Hepatocyte (in vitro differentiated cells): ENCODE measurements at regions not wholly inside any gene's neighbourhood (a gene's known extent, or its start where the extent isn't known, plus 50 kb on each side); places are given as distances from the start of the nearest gene placed in this dataset.

ENCODE experiments used
- EZH2 ChIP-seq: fragments of 200-600 bp; sonication (generic); IDR thresholded peaks from 2 replicates; pipeline ENCODE4 v1.6.1; 2016; ENCODE audit warnings: antibody characterized with exemption, mild to moderate bottlenecking, borderline replicate concordance
- EZH2phosphoT487 ChIP-seq: fragments of 200-600 bp; sonication (generic); IDR thresholded peaks from one replicate; pipeline ENCODE4 v1.6.1; 2018; ENCODE audit warnings: antibody characterized with exemption, mild to moderate bottlenecking, low read depth, moderate library complexity; ENCODE audit not compliant: unreplicated experiment, severe bottlenecking
- TF ChIP-seq, protein P1 (sequence below): fragments of 200-600 bp; sonication (generic); IDR thresholded peaks from 2 replicates; pipeline ENCODE4 v1.5.1; 2016; ENCODE audit warnings: antibody characterized with exemption, mild to moderate bottlenecking; ENCODE audit not compliant: poor library complexity

DNA sequence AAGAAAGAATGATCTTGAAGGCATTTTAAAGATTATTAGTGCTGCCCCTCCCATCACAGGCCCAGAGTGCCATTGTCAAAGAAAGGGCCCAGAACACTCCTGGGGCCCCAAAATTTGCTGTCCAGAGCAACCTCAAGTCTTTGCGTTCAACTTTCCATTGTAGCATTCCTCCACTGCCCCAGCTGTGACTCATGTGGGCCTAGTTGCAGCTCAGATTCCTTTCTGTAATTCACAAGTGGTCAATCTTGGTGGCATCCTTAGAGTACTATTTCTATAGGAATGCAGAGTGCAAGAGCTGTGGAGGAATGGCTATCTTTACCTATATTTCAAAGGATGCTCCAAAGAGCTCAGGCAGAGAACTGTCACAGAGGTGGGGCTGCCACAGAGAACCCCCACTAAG lies 1500.8 kb upstream of the IGFBP7 start:
- TF ChIP-seq, protein P1, sequence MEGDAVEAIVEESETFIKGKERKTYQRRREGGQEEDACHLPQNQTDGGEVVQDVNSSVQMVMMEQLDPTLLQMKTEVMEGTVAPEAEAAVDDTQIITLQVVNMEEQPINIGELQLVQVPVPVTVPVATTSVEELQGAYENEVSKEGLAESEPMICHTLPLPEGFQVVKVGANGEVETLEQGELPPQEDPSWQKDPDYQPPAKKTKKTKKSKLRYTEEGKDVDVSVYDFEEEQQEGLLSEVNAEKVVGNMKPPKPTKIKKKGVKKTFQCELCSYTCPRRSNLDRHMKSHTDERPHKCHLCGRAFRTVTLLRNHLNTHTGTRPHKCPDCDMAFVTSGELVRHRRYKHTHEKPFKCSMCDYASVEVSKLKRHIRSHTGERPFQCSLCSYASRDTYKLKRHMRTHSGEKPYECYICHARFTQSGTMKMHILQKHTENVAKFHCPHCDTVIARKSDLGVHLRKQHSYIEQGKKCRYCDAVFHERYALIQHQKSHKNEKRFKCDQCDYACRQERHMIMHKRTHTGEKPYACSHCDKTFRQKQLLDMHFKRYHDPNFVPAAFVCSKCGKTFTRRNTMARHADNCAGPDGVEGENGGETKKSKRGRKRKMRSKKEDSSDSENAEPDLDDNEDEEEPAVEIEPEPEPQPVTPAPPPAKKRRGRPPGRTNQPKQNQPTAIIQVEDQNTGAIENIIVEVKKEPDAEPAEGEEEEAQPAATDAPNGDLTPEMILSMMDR: no peak
- TF ChIP-seq EZH2 (no peak), EZH2phosphoT487 (no peak)
